GM19395 (cell line): ENCODE measurements at regions not wholly inside any gene's neighbourhood (a gene's known extent, or its start where the extent isn't known, plus 50 kb on each side); places are given as distances from the start of the nearest gene placed in this dataset.
"Not testable (repeated sequence)": the region's sequence is repeated elsewhere in the genome, so short reads cannot be mapped to it uniquely, and the experiment has no call there.

Experiments
- ATAC-seq: cut with Tn5 transposase; IDR thresholded peaks from one replicate; pipeline ENCODE4 v1.9.1; 2021; ENCODE audit warnings: mild to moderate bottlenecking, moderate library complexity; ENCODE audit not compliant: unreplicated experiment

DNA sequence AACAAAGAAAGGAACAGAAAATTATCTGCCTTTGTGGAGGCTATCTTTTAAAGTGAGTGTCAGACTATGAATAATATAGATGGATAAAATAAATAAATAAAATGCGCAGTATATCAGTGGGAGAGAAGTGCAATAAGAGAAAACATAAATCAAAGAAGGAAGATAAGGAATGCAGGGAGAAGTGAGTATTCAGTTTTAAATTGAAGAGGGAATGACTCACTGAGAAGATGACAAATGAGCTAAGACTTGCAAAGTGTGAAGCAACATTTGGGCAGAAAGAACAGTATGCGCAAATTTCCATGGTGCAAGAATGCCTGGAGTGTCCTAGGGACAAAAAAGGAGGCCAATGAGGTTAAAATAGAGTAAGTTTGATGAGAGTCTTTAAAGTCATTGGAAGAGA is 1300.1 kb upstream of the ALCAM start:
- ATAC-seq: no peak

DNA sequence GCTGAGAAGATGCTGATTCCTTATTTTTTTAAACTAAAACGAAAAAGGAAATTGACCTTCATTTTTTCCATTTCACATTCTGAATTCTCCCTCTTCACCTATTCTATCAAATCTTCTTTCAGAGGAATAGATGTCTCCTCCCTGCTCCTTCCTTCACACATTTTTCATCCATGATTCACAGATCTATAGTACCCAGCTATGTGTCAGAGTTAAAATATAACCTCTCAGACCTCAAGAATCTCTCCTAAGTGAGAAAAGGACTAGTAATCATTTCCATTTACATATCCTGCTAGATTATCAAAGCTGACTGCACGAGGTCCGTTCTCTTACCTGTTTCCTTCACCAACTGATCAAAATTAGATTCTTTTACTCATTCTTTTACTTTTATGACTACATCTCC is 1297.6 kb upstream of the ALCAM start:
- ATAC-seq: no peak

DNA sequence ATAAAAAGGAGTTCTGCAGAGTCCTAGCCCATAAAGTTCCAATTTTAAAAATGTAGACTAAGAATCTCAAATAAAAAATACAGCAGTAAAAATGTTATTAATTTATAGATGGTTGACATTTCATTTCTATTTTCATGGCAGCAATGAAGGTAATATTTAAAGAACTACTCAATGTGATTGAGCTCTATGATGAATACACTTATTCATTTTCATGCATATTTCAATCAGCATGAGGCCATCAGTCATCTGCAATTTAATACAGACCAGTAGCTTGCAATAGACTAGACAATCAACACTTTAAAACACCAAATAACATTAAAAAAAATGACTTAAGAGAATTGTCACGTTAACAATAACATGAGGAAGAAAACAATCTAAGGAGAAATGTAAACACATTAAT is 1295.8 kb upstream of the ALCAM start:
- no peak for ATAC-seq

DNA sequence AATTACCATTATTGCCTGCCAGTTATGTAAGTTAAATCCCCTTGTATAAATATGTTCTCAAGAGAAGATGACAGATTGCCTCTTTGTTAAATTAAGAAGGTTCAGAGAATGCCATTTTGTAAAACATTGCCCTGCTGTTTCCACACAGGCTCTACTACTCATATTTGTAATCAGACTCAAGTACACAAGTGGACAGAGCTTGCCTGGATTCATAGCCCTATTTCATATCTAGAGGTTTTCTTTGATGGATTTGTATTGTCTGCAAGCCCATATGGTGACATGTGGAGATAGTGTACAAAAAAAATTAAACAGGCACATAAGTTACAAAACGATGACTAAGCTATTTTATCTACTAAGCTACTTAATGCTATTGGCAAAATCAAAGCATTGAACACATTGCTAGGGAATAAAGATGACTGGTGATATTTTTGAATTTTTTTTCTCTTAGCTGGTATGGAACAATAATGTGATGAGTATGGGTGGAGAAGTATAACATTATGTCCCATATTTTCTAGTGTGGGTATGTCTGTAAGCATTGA is 1286.6 kb upstream of the ALCAM start:
- ATAC-seq: no peak

DNA sequence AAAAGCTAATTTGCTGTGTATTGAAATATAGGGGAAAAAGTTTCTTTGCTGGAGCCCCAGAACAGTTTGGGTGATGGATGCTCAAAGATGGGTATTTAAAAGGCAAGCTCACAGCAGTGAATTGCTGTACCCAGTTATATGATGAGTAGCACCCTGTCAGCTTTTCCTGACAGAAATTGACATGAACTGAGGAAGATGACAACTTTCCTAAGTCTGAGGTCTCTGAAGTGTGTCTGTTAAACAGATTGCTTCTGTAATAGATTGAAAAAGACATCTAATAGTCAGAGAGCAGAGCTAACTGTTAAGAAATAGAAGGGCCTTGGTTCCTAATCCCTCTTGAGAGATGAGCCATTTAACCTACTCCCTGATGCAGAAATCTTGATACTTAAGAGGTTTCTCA is 1278.0 kb upstream of the ALCAM start:
- ATAC-seq: no peak

DNA sequence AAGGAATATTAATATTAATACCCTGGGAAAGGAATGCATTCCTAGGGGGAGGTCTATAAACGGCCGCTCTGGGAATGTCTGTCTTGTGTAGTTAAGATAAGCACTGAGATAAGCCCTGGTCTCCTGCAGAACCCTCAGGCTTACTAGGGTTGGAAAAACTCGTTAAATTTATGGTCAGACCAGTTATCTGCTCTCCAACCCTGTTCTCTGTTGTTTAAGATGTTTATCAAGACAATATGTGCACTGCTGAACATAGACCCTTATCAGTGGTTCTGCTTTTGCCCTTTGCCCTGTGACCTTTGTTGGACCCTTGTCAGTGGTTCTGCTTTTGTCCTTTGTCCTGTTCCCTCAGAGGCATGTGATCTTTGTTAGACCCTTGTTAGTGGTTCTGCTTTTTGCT is 1276.7 kb upstream of the ALCAM start:
- not testable (repeated sequence) for ATAC-seq

DNA sequence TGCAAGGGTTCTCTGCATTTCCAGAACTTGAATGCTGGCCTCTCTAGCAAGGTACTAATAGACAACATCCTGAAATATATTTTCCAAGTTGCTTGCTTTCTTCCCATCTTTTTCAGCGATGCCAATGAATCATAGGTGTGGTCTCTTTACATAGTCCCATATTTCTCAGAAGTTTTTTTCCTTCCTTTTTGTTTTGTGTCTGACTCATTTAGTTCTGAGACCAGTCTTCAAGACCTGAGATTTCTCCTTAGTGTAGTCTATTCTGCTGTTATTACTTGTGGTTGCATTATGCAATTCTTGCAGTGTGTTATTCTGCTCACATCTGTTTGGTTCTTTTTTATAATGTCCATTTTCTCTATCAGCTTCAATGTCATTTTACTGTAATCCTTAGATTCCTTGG is 1265.0 kb upstream of the ALCAM start:
- no peak for ATAC-seq

DNA sequence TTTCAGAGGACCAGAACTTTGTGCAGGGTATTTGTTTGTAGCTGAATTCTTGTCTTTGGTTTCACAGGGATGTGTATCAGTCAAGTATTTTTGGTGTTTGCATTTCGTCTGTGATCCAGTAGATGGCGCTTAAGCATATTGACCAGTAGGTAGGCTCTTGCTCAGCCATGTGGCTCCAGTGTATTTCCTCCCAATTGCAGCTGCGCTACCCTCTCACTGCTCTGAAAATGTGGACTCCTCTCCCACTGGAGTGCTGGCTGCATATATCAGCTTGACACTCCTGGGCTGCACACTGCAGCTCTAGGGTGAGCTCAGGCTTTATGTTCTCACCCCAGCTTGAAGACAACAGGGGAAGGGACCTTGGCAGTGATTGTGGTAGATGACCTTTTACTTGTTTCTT is 1264.3 kb upstream of the ALCAM start:
- peak; percentile 95 for ATAC-seq

DNA sequence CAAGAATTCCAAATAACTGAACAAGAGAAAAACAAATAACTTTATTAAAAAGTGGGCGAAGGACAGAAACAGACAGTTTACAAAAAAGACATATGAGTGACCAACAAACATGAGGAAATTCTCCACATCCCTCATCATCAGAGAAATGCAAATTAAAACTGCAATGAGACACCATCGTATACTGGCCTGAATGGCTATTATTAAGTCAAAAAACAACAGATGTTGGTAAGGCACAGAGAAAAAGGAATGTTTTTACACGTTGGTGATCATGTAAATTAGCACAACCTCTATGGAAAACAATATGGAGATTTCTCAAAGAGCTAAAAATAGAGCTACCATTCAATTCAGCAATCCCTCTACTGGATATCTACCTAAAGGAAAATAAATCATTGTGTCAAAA is 1260.4 kb upstream of the ALCAM start:
- ATAC-seq: no peak

DNA sequence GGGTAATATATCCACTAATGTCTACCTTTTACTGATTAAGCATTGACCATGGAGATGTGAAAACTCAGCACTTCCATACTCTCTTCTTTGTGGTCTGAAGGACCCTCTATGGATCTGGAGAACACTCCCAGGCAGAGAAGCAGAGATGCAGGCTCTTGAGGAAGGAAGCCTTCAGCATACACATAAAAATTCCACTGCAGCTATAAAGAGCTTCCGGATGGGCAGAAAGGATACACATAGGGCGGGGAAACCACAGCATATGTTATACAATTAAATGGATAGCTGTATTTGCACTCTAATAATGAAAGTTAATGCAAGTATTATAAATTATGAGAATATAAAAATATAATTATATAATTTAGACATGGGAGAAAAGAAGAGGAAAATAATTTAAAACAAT is 1258.2 kb upstream of the ALCAM start:
- ATAC-seq: no peak

DNA sequence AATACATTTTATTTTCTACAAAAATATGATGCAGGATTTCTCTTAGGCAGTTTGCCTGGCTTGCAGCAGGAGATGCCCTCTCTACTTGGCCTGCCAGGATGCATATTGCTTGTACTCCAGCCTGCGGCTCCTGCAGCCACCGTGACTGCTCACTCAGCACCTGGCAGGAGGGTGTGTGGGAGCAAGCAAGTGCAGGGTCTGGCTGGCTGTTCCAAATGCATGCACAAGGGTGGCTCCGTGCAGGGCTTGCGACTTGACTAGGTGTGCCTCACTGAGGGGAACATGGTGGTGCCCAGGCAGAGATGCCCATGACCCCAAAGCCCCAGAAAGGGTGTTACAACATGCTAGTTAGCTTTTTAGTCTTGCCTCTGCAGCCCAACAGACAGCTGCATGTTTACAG is 1240.2 kb upstream of the ALCAM start:
- no peak for ATAC-seq

DNA sequence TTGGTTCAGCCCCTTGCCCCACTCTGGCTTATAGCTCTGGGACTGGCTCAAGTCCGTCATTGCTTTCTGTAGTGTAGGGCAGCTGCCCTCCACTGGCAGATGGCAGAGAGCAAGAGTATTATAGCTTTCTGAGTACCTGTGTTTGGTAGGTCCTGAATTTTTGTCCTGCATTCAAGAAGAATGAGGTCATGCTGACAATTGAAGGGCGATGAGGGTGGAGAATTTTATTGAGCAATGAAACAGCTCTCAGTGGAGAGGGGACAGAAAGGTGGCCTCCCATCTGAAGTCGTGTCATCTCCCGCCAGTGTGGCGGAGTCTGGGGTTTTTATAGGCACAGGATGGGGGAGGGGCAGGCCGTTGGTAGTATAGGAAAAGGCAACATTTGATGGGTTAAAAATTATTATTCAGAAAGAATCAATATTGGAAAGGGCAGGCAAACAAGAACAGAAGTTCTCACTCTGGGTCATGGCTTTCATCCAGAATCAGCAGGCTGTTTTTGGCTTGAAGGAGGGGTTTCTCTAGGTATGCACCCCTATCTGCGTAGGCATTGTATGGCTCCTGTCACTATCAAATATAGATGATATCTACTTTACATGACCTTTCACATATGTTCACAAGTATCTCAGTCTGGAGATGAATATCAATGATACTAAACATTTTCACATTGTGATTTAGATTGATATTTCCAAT is 1239.7 kb upstream of the ALCAM start:
- no peak for ATAC-seq

DNA sequence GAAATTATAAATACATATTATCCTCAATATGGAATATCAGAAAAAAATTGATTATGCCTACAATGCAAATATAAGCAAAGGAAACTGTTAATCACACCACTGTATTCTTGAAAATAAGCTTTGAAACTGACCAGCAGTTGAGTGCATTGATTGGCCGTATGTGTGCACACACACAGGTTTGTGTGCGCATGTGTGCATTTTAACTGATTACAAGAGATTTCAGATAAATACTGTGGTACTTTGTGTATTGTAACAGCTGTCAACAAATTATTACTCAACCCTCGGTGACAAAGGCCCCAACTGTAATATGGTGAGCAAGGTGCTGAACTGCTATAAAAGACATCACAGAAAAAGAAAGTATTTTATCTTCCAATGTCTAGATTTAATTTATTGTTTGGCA is 1238.9 kb upstream of the ALCAM start:
- ATAC-seq: no peak

DNA sequence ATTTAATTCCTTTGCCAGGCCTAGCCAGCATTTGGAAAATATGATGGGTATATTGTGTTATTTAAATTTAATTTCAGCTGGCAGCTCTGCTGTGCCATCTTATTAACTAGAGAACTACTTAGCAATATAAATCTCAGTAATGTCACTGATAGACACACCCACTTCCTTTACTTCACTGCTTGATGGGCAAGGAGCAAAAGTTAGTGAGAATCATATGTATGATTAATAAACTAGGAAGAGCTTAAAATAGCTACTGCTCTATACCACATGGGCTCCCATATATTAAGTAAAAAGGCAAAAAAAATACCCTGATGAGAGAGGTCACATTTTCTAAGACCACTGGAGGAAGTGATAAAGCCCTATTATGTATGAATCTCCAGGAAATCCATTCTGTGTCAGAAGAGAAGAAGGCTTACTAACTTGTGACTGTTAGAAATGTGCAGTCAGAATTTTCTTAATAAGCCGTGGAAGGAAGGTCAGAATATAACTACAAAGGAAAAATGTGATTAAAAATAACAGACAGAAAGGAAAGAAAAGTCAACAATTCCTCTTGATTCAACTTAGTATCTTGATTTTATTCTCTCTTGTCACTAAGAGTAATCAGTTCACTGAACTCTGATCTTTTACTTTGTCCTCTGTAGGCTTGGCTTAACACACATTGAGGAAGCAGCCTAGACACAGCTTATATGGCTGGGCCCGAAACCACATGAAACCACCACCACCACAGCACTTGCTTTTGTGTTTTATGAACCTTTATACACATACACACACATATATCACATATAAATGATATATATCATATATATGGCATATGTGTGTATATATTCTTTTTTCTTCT is 1233.9 kb upstream of the ALCAM start:
- no peak for ATAC-seq

DNA sequence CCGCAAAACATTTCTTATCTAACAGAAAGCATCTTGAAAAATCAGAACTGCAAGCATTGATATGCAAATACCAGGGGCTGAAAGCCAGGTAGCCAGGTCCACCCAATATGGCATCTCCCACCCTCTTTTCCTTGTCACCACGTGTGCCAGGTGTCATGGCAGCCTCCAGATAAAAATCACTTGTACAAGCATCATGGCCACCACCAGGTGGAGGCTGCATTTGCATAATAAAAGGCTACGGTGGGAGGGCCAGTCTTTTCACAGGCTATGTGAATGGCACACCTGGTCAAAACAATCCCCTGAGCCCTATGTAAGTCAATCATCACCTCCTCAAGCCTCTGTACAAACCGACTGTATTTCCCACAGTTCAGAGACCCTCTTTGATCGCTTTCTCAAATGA is 1233.1 kb upstream of the ALCAM start:
- ATAC-seq: no peak

DNA sequence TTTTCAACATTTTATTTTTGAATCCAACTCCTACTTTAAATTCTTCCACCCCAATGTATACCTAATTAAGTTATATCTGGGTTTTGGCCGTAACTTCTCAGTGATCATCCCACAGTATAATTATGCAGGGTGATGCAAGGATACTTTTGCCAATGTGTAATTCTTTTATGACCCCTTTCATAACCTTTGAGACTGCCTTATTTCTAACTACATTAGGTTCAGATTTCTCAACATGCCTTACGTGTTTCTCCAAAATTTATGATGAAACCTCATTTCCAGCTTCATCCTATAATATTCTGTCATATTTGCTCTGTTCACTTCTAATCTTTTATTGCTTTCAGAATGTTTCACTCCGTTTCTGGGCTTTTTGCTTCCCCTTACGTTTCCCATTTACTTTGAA is 1229.6 kb upstream of the ALCAM start:
- ATAC-seq: no peak

DNA sequence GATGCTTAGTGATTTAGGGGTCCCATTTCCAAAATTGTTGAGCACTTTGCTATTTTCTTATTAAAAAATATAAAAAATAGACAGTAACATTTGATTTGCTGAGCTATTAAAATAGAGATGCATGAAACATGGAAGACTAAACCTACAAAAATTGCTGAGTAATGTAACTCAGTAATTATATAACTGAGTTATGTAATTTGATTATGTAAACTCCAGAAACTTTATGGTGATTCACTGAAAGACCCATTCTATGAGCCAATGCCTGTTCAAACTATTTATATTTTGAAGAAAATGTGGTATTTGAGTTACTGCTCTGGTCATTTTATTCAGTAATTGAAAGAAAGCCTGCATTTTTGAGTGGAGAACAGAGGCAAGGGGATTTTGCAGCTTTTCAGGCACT is 1221.5 kb upstream of the ALCAM start:
- ATAC-seq: no peak

DNA sequence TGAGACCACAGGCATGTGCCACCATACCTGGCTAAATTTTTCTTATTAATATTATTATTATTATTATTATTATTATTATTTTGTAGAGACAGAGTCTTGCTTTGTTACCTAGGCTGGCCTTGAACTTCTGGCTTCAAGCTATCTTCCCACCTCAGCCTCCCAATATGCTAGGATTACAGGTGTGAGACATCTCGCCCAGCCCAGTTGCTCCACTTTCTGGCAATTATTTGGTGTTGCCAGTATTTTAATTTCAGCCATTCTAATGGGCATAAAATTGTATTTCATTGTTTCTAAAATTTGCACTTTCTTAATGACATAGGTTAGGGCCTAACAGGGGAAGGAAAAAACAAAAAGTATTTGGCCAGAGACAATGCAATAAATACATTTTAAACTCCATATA is 1217.6 kb upstream of the ALCAM start:
- ATAC-seq: no peak

DNA sequence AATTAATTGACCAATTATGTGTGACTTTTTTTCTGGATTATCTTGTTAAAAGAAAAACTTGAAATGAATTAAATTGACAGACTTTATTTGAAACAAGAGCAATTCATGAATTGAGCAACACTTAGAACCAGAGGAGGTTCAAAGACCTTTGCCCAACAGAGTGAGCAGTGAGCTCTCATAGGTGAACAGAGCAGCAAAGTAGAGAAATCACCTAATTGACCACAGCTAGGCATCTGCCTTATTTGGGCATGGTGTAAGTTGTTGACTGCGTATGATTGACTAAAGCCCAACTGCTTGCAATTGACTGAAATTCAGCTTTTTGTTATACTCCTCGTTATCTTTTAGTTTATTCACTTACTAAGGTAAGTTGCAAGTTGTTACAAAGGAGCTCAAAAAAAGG is 1216.0 kb upstream of the ALCAM start:
- ATAC-seq: no peak

DNA sequence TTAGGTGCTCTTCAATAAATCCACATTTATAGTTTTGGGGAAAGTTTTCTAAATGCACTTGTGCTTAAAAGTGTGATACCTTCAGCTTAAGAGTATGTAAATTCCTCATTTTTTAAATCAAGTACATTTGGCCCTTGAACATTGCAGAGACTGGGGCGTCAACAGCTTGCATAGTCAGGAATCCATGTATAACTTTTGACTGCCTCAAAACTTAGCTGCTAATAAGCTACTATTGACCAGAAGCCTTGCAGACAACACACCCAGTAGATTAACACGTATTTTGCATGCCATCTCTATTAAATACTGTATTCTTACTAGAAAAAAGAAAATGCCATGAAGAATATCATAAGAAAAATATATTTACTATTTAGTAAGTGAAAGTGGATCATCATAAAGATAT is 1211.8 kb upstream of the ALCAM start:
- no peak for ATAC-seq

DNA sequence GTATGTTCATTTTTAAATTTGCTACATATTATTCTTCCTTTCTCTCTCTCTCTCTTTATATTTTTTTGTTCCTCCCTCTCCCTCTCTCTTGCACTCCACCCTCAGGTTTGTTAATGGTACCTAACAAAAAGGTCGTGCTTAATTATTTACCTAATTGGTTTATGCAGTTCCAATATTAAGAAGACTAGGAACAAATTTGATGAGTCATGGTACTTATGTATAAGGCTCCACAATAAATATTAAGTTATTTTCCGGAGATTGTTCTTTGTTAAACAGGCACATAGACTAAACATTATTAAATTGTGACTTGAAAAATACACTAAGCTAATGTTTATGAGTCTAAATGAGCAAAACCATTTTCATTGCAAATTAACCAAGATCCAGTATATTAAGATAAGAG is 1200.8 kb upstream of the ALCAM start:
- no peak for ATAC-seq

DNA sequence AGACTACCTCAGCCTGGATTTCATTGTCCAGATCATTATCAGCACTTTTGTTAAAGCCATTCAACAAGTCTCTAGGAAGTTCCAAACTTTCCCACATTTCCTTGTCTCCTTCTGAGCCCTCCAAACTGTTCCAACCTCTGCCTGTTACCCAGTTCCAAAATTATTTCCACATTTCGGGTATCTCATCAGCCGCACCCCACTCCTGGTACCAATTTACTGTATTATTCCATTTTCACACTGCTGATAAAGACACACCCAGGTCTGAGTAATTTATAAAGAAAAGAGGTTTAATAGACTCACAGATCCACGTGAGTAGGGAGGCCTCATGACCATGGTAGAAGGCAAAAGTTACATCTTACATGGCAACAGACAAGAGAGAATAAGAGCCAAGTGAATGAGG is 1198.3 kb upstream of the ALCAM start:
- no peak for ATAC-seq
